ENCODE measurements at regions not wholly inside any gene's neighbourhood (a gene's known extent, or its start where the extent isn't known, plus 50 kb on each side); places are given as distances from the start of the nearest gene placed in this dataset.

DNA sequence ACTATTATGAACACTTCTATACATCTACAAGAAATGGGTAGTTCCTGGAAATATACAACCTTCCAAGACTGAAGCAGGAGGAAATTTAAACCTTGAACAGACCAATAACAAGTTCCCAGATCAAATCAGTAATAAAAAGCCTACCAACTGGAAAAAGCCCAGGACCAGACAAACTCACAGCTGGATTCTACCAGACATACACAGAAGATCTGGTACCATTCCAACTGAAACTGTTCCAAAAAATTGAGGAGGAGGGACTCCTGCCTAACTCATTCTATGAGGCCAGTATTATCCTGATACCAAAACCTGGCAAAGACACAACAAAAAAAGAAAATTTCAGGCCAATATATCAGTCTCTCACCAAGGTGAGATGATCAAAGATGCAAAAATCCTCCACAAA lies 189.4 kb downstream of the RPS29 start:
- H3K4me1 Mint-ChIP-seq: no peaks in the 10 kb centered on the region

DNA sequence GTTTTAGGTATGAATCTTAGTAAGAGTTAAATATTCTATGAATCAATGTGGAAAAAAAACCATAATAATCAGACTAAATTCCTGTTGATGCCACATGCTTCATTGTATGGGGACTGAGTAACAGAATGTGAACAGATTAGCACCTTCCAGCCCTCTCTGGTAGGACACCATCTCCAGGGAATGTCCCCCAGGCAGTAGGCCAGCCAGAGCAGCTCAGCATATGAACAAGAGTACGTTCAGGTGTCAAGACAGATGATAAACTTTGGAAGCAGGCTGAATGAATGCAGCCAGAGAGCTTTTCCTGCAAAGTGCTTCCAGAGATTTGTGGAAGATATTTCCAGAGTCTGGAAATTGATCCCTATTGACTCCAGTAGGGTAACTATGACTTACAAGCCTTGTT lies 204.4 kb downstream of the RPS29 start:
- no peak for DNase-seq
- Mint-ChIP-seq H3K27me3 (peaks cover 15 to 34% of the 10 kb centered on the region in 2 donors), H3K36me3 (no peaks in the 10 kb centered on the region), H3K9me3 (peaks cover 11 to 12% of the 10 kb centered on the region in 2 donors), H3K4me1 (no peaks in the 10 kb centered on the region), H3K4me3 (no peak overlapping the region), H3K27ac (no peak overlapping the region)
- no peak for ATAC-seq (replicated peaks)

More for the DNA sequence above, 189.4 kb downstream of the RPS29 start:
- ATAC-seq (replicated peaks) (no peak), DNase-seq (no peak)
- H3K36me3 Mint-ChIP-seq: no peaks in the 10 kb centered on the region
- H3K4me3 Mint-ChIP-seq: no peak overlapping the region
- H3K27me3 Mint-ChIP-seq: peaks cover 13 to 20% of the 10 kb centered on the region in 2 donors
- no peak overlapping the region for H3K27ac Mint-ChIP-seq
- peaks cover 0 to 3% of the 10 kb centered on the region in 2 donors for H3K9me3 Mint-ChIP-seq

- no peaks in the 10 kb centered on the region for H3K4me1 Mint-ChIP-seq
- no peaks in the 10 kb centered on the region for H3K9me3 Mint-ChIP-seq
- peak in 1 of 2 donors; percentile 22 for ATAC-seq (replicated peaks)
These were observed 218.5 kb downstream of the RPS29 start for GRCh38 chr14:49367696-49368095.

DNA sequence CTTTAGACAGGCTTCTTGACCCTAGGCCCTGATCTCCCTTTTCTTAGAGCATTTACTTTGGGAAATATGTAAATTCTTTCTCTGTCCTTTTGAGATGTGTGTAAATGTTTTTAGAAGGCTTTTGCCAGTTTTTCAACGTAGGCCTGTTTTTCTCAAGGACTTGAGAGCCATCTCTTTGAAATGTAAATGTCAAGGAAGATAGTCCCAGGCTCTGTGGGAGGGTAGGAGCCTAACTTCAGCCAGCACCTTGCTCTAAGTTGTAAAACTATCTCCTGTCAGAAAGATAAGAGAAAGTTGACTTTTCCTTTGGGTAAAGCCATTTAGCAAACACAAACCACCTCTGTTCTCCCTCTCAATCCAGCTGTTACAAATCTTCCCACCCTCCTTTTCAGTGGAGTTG lies 219.8 kb downstream of the RPS29 start:
- H3K36me3 Mint-ChIP-seq: no peaks in the 10 kb centered on the region
- DNase-seq (no peak), ATAC-seq (replicated peaks) (no peak)
- H3K4me3 Mint-ChIP-seq: no peak overlapping the region
- no peaks in the 10 kb centered on the region for H3K9me3 Mint-ChIP-seq
- no peaks in the 10 kb centered on the region for H3K27me3 Mint-ChIP-seq
- no peaks in the 10 kb centered on the region for H3K4me1 Mint-ChIP-seq
- H3K27ac Mint-ChIP-seq: no peak overlapping the region

More at GRCh38 chr14:49367696-49368095, 218.5 kb downstream of the RPS29 start:
- Mint-ChIP-seq H3K4me3 (no peak overlapping the region), H3K27ac (no peak overlapping the region), H3K27me3 (no peaks in the 10 kb centered on the region), H3K36me3 (no peaks in the 10 kb centered on the region)
- DNase-seq: no peak

DNA sequence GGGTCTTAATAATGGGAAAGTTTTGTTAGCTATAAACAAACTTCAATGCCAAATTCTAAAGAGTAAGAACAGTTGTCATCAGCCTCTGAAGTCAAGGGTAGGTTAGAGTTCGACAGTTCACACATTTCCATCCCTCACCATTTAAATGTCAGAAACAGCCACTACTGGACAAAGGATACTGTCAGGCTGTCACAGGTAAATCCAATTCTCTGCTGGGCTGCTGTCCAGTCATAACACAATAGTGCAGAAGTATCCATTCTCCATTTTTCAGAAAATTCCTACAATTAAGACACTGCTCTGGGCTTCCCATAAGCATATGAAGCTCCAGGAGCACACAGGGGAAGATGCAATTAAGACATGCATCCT lies 221.4 kb downstream of the RPS29 start:
- ATAC-seq (replicated peaks): no peak
- no peak for DNase-seq
- Mint-ChIP-seq H3K36me3 (no peaks in the 10 kb centered on the region), H3K27me3 (no peaks in the 10 kb centered on the region), H3K4me3 (no peak overlapping the region), H3K9me3 (peaks cover 5% of the 10 kb centered on the region in 2 donors), H3K4me1 (no peaks in the 10 kb centered on the region), H3K27ac (no peak overlapping the region)

GRCh38 chr14:49363821-49364751 lies 222.1 kb downstream of the RPS29 start:
- Mint-ChIP-seq H3K4me3 (no peak overlapping the region), H3K27me3 (no peaks in the 10 kb centered on the region), H3K27ac (no peak overlapping the region), H3K4me1 (no peaks in the 10 kb centered on the region), H3K36me3 (no peaks in the 10 kb centered on the region), H3K9me3 (peaks cover 9 to 12% of the 10 kb centered on the region in 2 donors)
- DNase-seq: no peak
- no peak for ATAC-seq (replicated peaks)

DNA sequence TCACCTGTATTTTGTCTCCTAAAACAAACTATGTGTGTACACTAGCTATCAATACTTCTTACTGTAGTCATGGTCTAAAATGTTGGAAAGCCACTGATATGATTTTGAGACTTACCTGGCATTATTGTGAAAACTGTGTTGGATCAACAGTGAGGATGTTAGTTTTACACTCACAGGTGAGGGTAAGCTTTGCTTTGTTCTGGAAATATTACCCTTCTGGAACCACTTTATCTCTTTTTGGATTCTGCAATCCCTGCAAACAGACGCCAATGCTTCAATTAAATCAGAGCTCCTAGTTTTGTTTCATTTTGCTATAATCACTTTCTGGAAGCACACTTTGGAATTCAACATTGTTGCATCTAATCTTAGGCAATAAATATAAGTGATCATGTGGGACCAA lies 223.3 kb downstream of the RPS29 start:
- DNase-seq (no peak), ATAC-seq (replicated peaks) (no peak)
- H3K9me3 Mint-ChIP-seq: peaks cover 12% of the 10 kb centered on the region in 2 donors
- H3K27ac Mint-ChIP-seq: no peak overlapping the region
- no peaks in the 10 kb centered on the region for H3K4me1 Mint-ChIP-seq
- H3K27me3 Mint-ChIP-seq: peaks cover 2% of the 10 kb centered on the region in 2 donors
- no peak overlapping the region for H3K4me3 Mint-ChIP-seq
- H3K36me3 Mint-ChIP-seq: no peaks in the 10 kb centered on the region

GRCh38 chr14:49339130-49339529 lies 247.1 kb downstream of the RPS29 start:
- Mint-ChIP-seq H3K27me3 (peaks cover 14 to 22% of the 10 kb centered on the region in 2 donors), H3K4me1 (no peaks in the 10 kb centered on the region), H3K27ac (no peak overlapping the region), H3K4me3 (no peak overlapping the region), H3K9me3 (peaks cover 3 to 4% of the 10 kb centered on the region in 2 donors), H3K36me3 (peaks cover 0 to 1% of the 10 kb centered on the region in 2 donors)
- no peak for ATAC-seq (replicated peaks)
- DNase-seq: no peak

DNA sequence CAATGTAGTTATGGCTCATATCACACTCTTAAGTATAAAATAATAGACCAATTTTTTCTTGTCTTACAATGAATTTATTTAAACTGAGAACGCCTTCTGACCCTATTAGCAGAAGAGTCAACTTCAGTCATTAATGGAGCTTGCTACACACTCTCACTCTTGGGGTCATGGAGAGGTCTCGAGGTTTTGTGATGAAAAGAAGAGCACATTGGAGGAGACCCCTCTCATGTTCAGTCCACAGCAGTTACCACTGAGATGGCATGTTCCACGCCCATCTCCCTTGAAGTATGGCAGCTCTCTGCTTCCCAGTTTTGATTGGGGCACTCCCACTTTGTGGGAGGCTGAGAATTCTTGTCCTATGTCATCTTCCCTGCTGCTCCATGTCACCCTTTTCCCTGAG lies 266.4 kb downstream of the RPS29 start:
- ATAC-seq (replicated peaks) (no peak), DNase-seq (no peak)
- Mint-ChIP-seq H3K4me1 (no peaks in the 10 kb centered on the region), H3K9me3 (no peaks in the 10 kb centered on the region), H3K27ac (no peak overlapping the region), H3K36me3 (no peaks in the 10 kb centered on the region), H3K27me3 (peaks cover 14 to 25% of the 10 kb centered on the region in 2 donors), H3K4me3 (no peak overlapping the region)

- no peak overlapping the region for H3K27ac Mint-ChIP-seq
- ATAC-seq (replicated peaks) (no peak), DNase-seq (no peak)
- H3K27me3 Mint-ChIP-seq: peaks cover 9 to 13% of the 10 kb centered on the region in 2 donors
- no peaks in the 10 kb centered on the region for H3K36me3 Mint-ChIP-seq
- H3K4me3 Mint-ChIP-seq: no peak overlapping the region
- no peaks in the 10 kb centered on the region for H3K4me1 Mint-ChIP-seq
- H3K9me3 Mint-ChIP-seq: no peaks in the 10 kb centered on the region
These were observed 270.6 kb downstream of the RPS29 start for GRCh38 chr14:49315570-49315969.

DNA sequence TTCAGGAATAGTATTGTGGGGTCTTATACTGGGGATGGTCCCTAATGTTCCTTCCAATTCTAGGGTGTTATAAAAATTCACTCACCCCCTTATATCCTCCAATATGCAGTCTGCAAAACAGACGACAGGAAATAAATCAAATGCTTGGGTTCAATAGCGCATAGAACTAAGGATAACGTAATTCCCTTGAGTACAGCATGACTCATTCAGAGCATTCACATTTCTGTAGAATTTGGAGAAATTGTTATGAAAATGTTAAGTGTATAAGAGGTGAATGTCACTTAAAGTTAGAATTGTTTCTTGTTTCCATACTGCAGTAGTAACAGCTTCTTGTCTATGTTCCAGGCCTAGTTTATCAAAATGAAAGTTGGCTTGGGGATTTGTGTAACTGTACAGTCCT lies 271.4 kb downstream of the RPS29 start:
- no peaks in the 10 kb centered on the region for H3K4me1 Mint-ChIP-seq
- no peaks in the 10 kb centered on the region for H3K9me3 Mint-ChIP-seq
- no peaks in the 10 kb centered on the region for H3K36me3 Mint-ChIP-seq
- peaks cover 4 to 6% of the 10 kb centered on the region in 2 donors for H3K27me3 Mint-ChIP-seq
- H3K4me3 Mint-ChIP-seq: no peak overlapping the region
- ATAC-seq (replicated peaks) (no peak), DNase-seq (no peak)
- no peak overlapping the region for H3K27ac Mint-ChIP-seq

DNA sequence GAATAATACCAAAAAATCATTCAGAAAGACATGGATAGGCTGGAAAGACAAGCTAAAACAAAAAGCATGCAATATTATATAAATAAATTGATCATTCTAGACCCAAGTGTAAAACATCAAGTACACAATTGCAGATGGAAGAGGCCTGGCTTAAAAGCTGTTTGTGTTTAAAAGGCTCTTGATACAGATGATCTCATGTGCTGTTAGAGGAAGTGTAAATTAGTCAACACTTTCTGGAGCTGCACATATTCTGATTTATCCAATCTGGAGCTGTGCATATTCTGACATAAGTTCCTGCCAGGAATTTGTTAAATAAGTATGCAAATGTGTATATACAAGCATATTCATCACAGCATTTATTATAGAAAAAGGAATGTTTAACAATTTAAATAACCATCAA lies 273.1 kb downstream of the RPS29 start:
- Mint-ChIP-seq H3K36me3 (no peaks in the 10 kb centered on the region), H3K4me3 (no peak overlapping the region), H3K9me3 (no peaks in the 10 kb centered on the region), H3K27me3 (peaks cover 0 to 4% of the 10 kb centered on the region in 2 donors), H3K4me1 (no peaks in the 10 kb centered on the region), H3K27ac (no peak overlapping the region)
- DNase-seq (no peak), ATAC-seq (replicated peaks) (no peak)

GRCh38 chr14:49310298-49310697 lies 275.9 kb downstream of the RPS29 start:
- no peaks in the 10 kb centered on the region for H3K4me1 Mint-ChIP-seq
- DNase-seq: no peak
- H3K36me3 Mint-ChIP-seq: no peaks in the 10 kb centered on the region
- peaks cover 6% of the 10 kb centered on the region in 2 donors for H3K27me3 Mint-ChIP-seq
- no peak overlapping the region for H3K27ac Mint-ChIP-seq
- ATAC-seq (replicated peaks): no peak
- no peak overlapping the region for H3K4me3 Mint-ChIP-seq
- no peaks in the 10 kb centered on the region for H3K9me3 Mint-ChIP-seq

GRCh38 chr14:49306152-49306751 lies 279.9 kb downstream of the RPS29 start:
- H3K4me1 Mint-ChIP-seq: no peaks in the 10 kb centered on the region
- no peaks in the 10 kb centered on the region for H3K9me3 Mint-ChIP-seq
- H3K27me3 Mint-ChIP-seq: peaks cover 6% of the 10 kb centered on the region in 2 donors
- no peaks in the 10 kb centered on the region for H3K36me3 Mint-ChIP-seq
- peak; percentile 83 to 89 for ATAC-seq (replicated peaks)
- no peak overlapping the region for H3K4me3 Mint-ChIP-seq
- no peak for DNase-seq
- H3K27ac Mint-ChIP-seq: no peak overlapping the region

- Mint-ChIP-seq H3K27me3 (peaks cover 6% of the 10 kb centered on the region in 2 donors), H3K9me3 (no peaks in the 10 kb centered on the region), H3K4me3 (no peak overlapping the region), H3K36me3 (no peaks in the 10 kb centered on the region), H3K27ac (no peak overlapping the region), H3K4me1 (no peaks in the 10 kb centered on the region)
- DNase-seq (no peak), ATAC-seq (replicated peaks) (no peak)
These were observed 282.1 kb downstream of the RPS29 start for GRCh38 chr14:49303946-49304516.

Measured in stimulated activated naive B cell treated with anti-CD40 and anti-IgM and Interleukin-4, amounts not matched to agents 10 μg/mL and 1 μg/mL and 100 μg/mL, for 72 hours (primary cell).